IPS-18a (cell line): ENCODE measurements at regions not wholly inside any gene's neighbourhood (a gene's known extent, or its start where the extent isn't known, plus 50 kb on each side); places are given as distances from the start of the nearest gene placed in this dataset.
"Not testable (repeated sequence)": the region's sequence is repeated elsewhere in the genome, so short reads cannot be mapped to it uniquely, and the experiment has no call there.

Experiments used
- H3K27ac ChIP-seq: one replicate; pipeline ENCODE4 v1.5.1; 2013; ENCODE audit warnings: low read length
- H3K27me3 ChIP-seq: one replicate; pipeline ENCODE4 v1.6.1; 2013; ENCODE audit warnings: mild to moderate bottlenecking, low read length; ENCODE audit not compliant: control insufficient read depth, insufficient read depth
- H3K36me3 ChIP-seq: one replicate; pipeline ENCODE4 v1.6.1; 2013; ENCODE audit warnings: low read depth, low read length; ENCODE audit not compliant: control insufficient read depth
- H3K4me1 ChIP-seq: one replicate; pipeline ENCODE4 v1.6.1; 2013; ENCODE audit warnings: low read depth, low read length; ENCODE audit not compliant: control insufficient read depth
- H3K4me3 ChIP-seq: one replicate; pipeline ENCODE4 v1.5.1; 2013; ENCODE audit warnings: low read length
- H3K9ac ChIP-seq: one replicate; pipeline ENCODE4 v1.6.1; 2013; ENCODE audit warnings: mild to moderate bottlenecking, low read length, moderate library complexity
- H3K9me3 ChIP-seq: one replicate; pipeline ENCODE4 v1.6.1; 2013; ENCODE audit warnings: low read depth, low read length; ENCODE audit not compliant: control insufficient read depth

DNA sequence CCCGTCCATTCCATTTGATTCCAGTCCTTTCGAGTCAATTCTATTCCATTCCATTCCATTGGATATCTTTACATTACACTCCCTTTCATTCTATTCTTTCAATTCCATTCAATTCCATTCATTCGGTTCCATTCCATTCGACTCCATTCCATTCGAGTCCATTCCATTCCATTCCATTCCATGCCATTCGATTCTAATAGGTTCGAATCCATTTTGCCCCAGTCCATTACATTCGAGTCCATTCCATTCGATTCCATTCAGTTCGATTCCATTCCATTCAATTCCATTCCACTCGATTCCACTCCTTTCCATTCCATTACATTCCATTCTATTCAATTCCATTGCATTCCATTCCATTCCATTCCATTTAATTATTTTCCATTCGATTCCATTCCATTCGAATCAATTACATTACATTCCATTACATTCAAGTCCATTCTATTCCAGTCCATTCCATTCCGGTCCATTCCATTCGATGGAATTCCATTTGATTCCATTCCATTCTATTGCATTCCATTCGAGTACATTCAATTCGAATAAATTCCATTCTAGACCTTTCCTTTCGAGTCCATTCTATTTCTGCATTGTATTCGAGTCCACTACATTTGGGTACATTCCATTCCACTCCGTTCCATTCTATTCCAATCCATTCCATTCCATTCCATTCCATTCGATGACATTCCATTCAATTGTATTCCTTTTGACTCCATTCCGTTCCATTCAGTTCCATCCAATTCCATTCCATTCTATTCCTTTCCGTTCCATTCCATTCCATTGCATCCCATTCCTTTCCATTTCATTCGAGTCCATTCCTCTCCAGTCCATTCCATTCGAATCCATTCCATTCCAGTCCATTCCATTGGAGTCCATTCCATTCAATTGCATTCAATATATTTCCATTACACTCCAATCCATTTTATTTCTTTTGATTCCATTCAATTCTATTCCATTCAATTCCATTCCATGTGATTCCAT is 2604.8 kb upstream of the TPTE start:
- Histone ChIP-seq H3K4me3 (no peak overlapping the region), H3K9ac (no peak overlapping the region), H3K9me3 (no peaks in the 10 kb centered on the region), H3K27ac (no peak overlapping the region), H3K27me3 (no peaks in the 10 kb centered on the region), H3K36me3 (no peaks in the 10 kb centered on the region), H3K4me1 (no peaks in the 10 kb centered on the region)

DNA sequence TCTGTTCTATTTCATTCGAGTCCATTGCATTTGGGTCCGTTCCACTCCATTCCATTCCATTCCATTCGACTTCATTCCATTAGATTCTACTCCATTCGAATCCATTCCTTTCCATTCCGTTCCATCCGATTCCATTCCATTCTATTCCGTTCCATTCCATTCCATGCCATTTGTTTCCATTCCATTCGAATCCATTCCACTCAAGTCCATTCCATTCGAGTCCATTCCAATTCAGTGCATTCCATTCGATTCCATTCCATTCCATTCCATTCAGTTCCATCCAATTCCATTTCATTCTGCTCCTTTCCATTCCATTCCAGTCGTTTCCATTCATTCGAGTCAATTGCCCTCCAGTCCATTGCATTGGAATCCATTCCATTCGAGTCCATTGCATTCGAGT is 2603.7 kb upstream of the TPTE start:
- Histone ChIP-seq H3K27me3 (no peaks in the 10 kb centered on the region), H3K9ac (no peak overlapping the region), H3K4me1 (no peaks in the 10 kb centered on the region), H3K4me3 (no peak overlapping the region), H3K36me3 (no peaks in the 10 kb centered on the region), H3K27ac (no peak overlapping the region), H3K9me3 (no peaks in the 10 kb centered on the region)

GRCh38 chr21:7925918-7926582 is 2595.3 kb upstream of the TPTE start:
- not testable (repeated sequence) for H3K4me3 ChIP-seq, H3K4me1 ChIP-seq, H3K27me3 ChIP-seq, H3K9me3 ChIP-seq, H3K27ac ChIP-seq, H3K9ac ChIP-seq, H3K36me3 ChIP-seq

DNA sequence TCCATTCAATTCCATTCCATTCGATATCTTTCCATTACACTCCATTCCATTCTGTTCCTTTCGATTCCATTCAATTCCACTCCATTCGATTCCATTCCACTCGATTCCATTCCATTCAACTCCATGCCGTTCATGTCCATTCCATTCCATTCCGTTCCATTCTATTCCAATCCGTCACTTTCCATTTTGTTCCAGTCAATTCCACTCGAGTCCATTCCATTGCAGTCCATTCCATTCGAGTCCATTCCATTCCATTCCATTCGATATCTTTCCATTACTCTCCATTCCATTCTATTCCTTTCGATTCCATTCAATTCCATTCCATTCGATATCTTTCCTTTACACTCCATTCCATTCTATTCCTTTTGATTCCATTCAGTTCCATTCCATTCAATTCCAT is 2592.9 kb upstream of the TPTE start:
- not testable (repeated sequence) for H3K27me3 ChIP-seq, H3K9ac ChIP-seq, H3K4me1 ChIP-seq, H3K36me3 ChIP-seq, H3K27ac ChIP-seq, H3K4me3 ChIP-seq
- peaks cover 33% of the 10 kb centered on the region for H3K9me3 ChIP-seq

GRCh38 chr21:7929586-7929985 is 2591.8 kb upstream of the TPTE start:
- H3K27me3 ChIP-seq, H3K4me3 ChIP-seq, H3K9ac ChIP-seq, H3K36me3 ChIP-seq, H3K27ac ChIP-seq, H3K4me1 ChIP-seq: not testable (repeated sequence)
- H3K9me3 ChIP-seq, result peaks cover 44% of the 10 kb centered on the region

DNA sequence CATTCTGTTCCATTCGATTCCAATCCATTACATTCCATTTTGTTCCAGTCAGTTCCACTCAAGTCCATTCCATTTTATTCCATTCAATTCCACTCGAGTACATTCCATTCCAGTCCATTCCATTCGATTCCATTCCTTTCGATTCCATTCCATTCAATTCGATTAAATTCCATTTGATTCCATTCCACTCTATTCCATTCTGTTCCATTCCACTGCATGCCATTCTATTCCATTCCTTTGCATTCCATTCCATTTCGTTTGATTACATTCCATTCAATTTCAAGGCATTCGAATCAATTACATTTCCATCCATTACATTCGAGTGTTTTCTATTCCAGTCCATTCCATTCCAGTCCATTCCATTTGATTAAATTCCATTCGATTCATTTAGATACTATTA is 2590.9 kb upstream of the TPTE start:
- H3K36me3 ChIP-seq, H3K9ac ChIP-seq, H3K4me3 ChIP-seq, H3K4me1 ChIP-seq, H3K27ac ChIP-seq, H3K27me3 ChIP-seq: not testable (repeated sequence)
- H3K9me3 ChIP-seq, result peaks cover 52% of the 10 kb centered on the region

DNA sequence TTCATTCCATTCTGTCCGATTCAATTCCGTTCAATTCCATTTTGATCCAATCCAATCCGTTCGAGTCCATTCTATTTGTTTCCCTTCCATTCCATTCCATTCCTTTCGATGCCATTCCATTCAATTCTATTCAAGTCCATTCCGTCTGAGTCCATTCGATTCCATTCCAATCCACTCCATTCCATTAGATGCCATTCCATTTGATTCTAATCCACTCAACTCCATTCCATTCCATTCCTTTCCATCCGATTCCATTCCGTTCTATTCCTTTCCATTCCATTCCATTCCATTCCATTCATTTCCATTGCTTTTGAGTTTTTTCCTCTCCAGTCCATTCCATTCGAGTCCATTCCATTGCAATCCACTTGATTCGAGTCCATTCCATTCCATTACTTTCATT is 2589.3 kb upstream of the TPTE start:
- H3K27ac ChIP-seq, H3K27me3 ChIP-seq, H3K4me3 ChIP-seq, H3K9ac ChIP-seq, H3K36me3 ChIP-seq, H3K4me1 ChIP-seq: not testable (repeated sequence)
- H3K9me3 ChIP-seq, result peaks cover 69% of the 10 kb centered on the region

DNA sequence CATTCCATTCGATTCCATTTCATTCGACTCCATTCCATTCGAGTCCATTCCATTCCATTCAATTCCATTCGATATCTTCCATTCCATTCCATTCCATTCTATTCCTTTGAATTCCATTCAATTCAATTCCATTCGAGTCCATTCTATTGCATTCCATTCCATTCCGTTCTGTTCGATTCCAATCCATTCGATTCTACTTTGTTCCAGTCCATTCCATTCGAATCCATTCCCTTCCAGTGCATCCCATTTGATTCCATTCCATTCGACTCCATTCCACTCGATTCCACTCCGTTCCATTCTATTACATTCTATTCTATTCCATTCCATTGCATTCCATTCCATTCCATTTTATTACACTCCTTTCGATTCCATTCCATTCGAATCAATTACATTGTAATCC is 2588.5 kb upstream of the TPTE start:
- not testable (repeated sequence) for H3K27me3 ChIP-seq, H3K4me1 ChIP-seq, H3K27ac ChIP-seq, H3K4me3 ChIP-seq, H3K36me3 ChIP-seq, H3K9ac ChIP-seq
- peaks cover 76% of the 10 kb centered on the region for H3K9me3 ChIP-seq

GRCh38 chr21:7933923-7934322 is 2587.5 kb upstream of the TPTE start:
- peaks cover 87% of the 10 kb centered on the region for H3K9me3 ChIP-seq
- no peak overlapping the region for H3K9ac ChIP-seq
- no peaks in the 10 kb centered on the region for H3K4me1 ChIP-seq
- no peaks in the 10 kb centered on the region for H3K36me3 ChIP-seq
- no peak overlapping the region for H3K4me3 ChIP-seq
- H3K27ac ChIP-seq, result no peak overlapping the region
- no peaks in the 10 kb centered on the region for H3K27me3 ChIP-seq

DNA sequence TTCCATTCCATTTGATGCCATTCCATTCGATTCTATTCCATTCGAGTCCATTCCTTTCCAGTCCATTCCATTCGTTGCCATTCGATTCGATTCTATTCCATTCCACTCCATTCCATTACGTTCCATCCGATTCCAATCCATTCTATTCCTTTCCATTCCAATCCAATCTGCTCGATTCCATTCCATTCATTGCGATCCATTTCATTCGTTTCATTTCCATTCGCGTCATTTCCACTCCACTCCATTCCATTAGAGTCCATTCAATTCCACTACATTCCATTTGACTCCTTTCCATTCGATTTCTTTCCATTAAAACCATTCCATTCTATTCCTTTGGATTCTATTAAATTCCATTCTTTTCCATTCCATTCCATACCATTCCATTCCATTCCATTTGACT is 2584.1 kb upstream of the TPTE start:
- not testable (repeated sequence) for H3K9ac ChIP-seq, H3K4me3 ChIP-seq, H3K36me3 ChIP-seq, H3K4me1 ChIP-seq, H3K27me3 ChIP-seq, H3K27ac ChIP-seq
- H3K9me3 ChIP-seq, result peaks cover 100% of the 10 kb centered on the region

GRCh38 chr21:7938223-7938622 is 2583.2 kb upstream of the TPTE start:
- H3K9ac ChIP-seq, H3K4me1 ChIP-seq, H3K36me3 ChIP-seq, H3K27me3 ChIP-seq, H3K4me3 ChIP-seq, H3K27ac ChIP-seq: not testable (repeated sequence)
- peaks cover 100% of the 10 kb centered on the region for H3K9me3 ChIP-seq

GRCh38 chr21:7941432-7941831 is 2580.0 kb upstream of the TPTE start:
- H3K9ac ChIP-seq, H3K4me1 ChIP-seq, H3K4me3 ChIP-seq, H3K27ac ChIP-seq, H3K36me3 ChIP-seq, H3K27me3 ChIP-seq: not testable (repeated sequence)
- peaks cover 100% of the 10 kb centered on the region for H3K9me3 ChIP-seq
